Astrocyte (in vitro differentiated cells and primary cell): ENCODE measurements at regions not wholly inside any gene's neighbourhood (a gene's known extent, or its start where the extent isn't known, plus 50 kb on each side); places are given as distances from the start of the nearest gene placed in this dataset.

ENCODE experiments used
- EZH2 ChIP-seq: IDR thresholded peaks from 2 replicates; pipeline ENCODE4 v1.6.1; 2012; ENCODE audit warnings: mild to moderate bottlenecking, low read length, inconsistent platforms; ENCODE audit not compliant: insufficient read depth
- TF ChIP-seq, protein P1 (sequence below): IDR thresholded peaks from 2 replicates; pipeline ENCODE4 v1.5.1; 2011; ENCODE audit warnings: low read depth, mild to moderate bottlenecking, inconsistent platforms, low read length, moderate library complexity; ENCODE audit not compliant: insufficient read depth

DNA sequence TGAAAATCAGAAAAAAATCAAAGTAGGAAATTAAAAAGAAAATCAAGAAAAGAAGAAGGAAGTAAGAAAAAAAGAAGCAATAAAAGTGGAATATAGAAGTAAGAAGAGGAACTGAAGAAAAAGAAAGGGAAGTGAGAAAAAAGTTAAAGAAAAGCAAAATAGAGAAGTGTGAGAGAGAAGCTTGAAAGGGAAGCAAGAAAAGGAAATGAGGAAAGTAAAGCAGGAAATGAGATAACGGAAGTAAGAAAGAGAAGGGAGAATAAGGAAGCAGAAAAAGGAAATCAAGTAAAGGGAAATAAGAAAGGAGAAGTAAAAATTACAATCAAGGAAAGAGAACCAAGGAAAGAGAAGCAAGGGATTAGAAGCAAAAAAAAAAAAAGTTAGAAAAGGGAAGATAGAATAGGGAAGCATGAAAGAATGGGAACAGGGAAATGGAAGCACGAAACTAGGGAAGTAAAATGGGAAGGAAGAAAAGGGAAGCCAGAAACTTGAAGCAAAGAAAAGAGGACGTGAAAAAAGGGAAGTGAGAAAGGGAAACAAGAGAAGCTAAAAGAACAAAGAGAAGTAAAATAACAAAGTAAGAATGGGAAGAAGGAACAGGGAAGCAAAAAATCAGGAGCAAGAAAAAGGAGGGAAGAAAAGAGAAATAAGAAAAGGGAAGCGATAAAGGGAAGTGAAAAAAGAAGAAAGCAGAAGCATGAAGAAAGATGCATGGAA lies 243.3 kb upstream of the NCKAP5 start:
- TF ChIP-seq, protein P1, sequence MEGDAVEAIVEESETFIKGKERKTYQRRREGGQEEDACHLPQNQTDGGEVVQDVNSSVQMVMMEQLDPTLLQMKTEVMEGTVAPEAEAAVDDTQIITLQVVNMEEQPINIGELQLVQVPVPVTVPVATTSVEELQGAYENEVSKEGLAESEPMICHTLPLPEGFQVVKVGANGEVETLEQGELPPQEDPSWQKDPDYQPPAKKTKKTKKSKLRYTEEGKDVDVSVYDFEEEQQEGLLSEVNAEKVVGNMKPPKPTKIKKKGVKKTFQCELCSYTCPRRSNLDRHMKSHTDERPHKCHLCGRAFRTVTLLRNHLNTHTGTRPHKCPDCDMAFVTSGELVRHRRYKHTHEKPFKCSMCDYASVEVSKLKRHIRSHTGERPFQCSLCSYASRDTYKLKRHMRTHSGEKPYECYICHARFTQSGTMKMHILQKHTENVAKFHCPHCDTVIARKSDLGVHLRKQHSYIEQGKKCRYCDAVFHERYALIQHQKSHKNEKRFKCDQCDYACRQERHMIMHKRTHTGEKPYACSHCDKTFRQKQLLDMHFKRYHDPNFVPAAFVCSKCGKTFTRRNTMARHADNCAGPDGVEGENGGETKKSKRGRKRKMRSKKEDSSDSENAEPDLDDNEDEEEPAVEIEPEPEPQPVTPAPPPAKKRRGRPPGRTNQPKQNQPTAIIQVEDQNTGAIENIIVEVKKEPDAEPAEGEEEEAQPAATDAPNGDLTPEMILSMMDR: no peak
- TF ChIP-seq EZH2: no peak
